Esophagus squamous epithelium (tissue), 5 donors: ENCODE measurements at regions not wholly inside any gene's neighbourhood (a gene's known extent, or its start where the extent isn't known, plus 50 kb on each side); places are given as distances from the start of the nearest gene placed in this dataset.

Experiments
- DNase-seq: peaks from one replicate; lab custom pipeline; 2025; lab: John Stamatoyannopoulos, UW
- H3K27ac ChIP-seq, 4 donors: fragments of 200-600 bp; sonication (generic); one replicate each; pipeline ENCODE4 v1.5.1; 2016 to 2019; ENCODE audit warnings: mild to moderate bottlenecking in 1 of 4
- H3K27me3 ChIP-seq, 4 donors: fragments of 200-600 bp; sonication (generic); 1 replicate in 3 of 4; 2 replicates in 1 of 4; pipeline versions ENCODE4 v1.5.1 to v1.6.0; 2017 to 2021; ENCODE audit warnings: antibody characterized with exemption in 1 of 4
- H3K36me3 ChIP-seq, 3 donors: fragments of 200-600 bp; sonication (generic); one replicate each; pipeline ENCODE4 v1.5.1; 2016 to 2019
- H3K4me1 ChIP-seq, 3 donors: fragments of 200-600 bp; sonication (generic); one replicate each; pipeline ENCODE4 v1.5.1; 2017 to 2019
- H3K4me3 ChIP-seq, 4 donors: fragments of 200-600 bp; sonication (generic); 1 replicate in 3 of 4; 2 replicates in 1 of 4; pipeline ENCODE4 v1.5.1; 2016 to 2019; ENCODE audit warnings: mild to moderate bottlenecking in 2 of 4, moderate library complexity in 1 of 4
- H3K9me3 ChIP-seq, 3 donors: fragments of 200-600 bp; sonication (generic); one replicate each; pipeline ENCODE4 v1.5.1; 2016 to 2019
- POLR2A ChIP-seq, 4 donors: fragments of 450-650 bp; IDR thresholded peaks; one replicate each; pipeline ENCODE4 v1.6.1; 2017; ENCODE audit warnings: antibody characterized with exemption in 4 of 4, mild to moderate bottlenecking in 4 of 4, moderate library complexity in 3 of 4
- WGBS, 2 donors: methylation state at CpG; one replicate each; pipeline ENCODE4 v1.1.5; 2018; 5-methylcytosine and 5-hydroxymethylcytosine counted together
- intact Hi-C: fragments of 100-400 bp; cut with DNase I; formaldehyde crosslinking; loops from one replicate; pipeline ENCODE4 v1.15.0; 2022
- TF ChIP-seq, protein P1 (sequence below), 6 experiments: fragments of 450-650 bp in 4 of 6; fragments of 200-600 bp in 2 of 6; sonication (generic) in 2 of 6; IDR thresholded peaks; one replicate each; pipeline ENCODE4 v1.5.1; 2016 to 2019; ENCODE audit warnings: antibody characterized with exemption in 6 of 6, mild to moderate bottlenecking in 4 of 6, moderate library complexity in 4 of 6
- donor health status: DM: yes; HTN: yes; CAD: no.

DNA sequence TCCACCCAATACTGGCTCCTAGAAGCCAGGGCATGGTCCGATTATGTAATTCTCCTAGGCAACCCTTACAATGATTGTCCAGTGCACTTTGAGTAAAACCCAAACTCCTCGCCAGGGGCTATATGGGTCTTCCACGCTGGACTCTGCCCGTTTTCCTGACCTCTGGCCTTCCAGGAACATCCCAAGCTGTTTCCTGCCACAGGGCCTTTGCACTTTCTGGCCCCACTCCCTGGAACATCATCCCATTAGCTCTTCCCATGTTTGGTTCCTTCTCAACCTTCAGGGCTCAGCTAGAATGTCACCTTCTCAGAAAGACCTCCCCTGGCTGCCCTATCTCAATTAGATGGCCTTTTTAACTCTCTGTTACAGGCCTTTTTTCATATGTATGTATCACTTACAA, 85.4 kb downstream of the IRF2BPL start:
- peaks cover 18 to 40% (median 23%) of the 10 kb centered on the region in 3 donors for H3K4me1 ChIP-seq
- 89 to 92% methylated on average over 4 of the region's 4 CpGs for WGBS, 2 donors
- no peaks in the 10 kb centered on the region for H3K36me3 ChIP-seq
- no peak for TF ChIP-seq POLR2A (IDR thresholded peaks at IDR 0.05)
- TF ChIP-seq, protein P1, sequence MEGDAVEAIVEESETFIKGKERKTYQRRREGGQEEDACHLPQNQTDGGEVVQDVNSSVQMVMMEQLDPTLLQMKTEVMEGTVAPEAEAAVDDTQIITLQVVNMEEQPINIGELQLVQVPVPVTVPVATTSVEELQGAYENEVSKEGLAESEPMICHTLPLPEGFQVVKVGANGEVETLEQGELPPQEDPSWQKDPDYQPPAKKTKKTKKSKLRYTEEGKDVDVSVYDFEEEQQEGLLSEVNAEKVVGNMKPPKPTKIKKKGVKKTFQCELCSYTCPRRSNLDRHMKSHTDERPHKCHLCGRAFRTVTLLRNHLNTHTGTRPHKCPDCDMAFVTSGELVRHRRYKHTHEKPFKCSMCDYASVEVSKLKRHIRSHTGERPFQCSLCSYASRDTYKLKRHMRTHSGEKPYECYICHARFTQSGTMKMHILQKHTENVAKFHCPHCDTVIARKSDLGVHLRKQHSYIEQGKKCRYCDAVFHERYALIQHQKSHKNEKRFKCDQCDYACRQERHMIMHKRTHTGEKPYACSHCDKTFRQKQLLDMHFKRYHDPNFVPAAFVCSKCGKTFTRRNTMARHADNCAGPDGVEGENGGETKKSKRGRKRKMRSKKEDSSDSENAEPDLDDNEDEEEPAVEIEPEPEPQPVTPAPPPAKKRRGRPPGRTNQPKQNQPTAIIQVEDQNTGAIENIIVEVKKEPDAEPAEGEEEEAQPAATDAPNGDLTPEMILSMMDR (IDR thresholded peaks at IDR 0.05) = no peak
- H3K4me3 ChIP-seq = no peak overlapping the region
- DNase-seq = no peak
- intact Hi-C loops = no loop called here
- H3K27ac ChIP-seq = no peak overlapping the region
- H3K27me3 ChIP-seq = no peaks in the 10 kb centered on the region
- no peaks in the 10 kb centered on the region for H3K9me3 ChIP-seq

DNA sequence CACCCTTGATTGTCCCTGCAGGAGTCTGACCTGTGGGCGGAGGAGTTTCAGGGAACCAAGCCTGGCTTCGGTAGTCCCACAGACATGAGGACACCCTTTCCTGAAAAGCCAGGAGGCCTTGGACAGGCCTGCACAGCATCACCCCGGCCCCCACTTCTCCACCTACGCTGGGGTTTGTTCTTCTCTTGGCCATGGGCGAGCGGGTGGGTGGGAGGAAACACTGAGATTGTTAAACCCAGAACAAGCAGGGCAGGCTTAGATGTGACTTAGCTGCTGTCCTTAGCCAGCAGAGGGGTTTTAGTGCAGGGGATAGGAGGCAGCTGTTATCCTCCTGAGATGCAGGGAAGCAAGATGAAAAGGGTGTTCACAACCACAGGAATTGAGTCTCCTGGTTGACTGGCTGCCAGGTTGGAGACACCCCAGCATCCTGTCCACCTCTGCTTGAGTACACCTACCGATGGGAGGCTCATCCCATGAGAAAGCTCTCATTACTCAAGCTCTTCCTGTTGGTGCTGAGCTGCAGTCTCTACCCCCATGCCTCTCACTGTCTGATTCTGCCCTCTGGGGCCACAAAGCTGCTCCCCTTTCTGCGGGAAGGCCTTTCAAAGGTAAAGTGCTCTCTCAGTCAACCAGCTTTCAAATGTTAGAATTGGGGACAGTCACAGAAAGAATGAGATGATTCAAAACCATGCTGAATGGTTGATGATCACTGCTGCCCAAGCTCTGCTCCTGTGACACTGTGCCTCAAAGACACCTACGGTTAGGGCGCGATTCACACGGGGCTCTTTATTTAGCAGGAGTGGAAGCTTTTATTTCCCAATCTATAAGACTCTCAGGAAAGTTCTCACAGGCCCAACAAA, 86.3 kb downstream of the IRF2BPL start:
- TF ChIP-seq, protein P1 (IDR thresholded peaks at IDR 0.05) = no peak
- TF ChIP-seq POLR2A (IDR thresholded peaks at IDR 0.05) = no peak
- no peak overlapping the region for H3K27ac ChIP-seq
- no peaks in the 10 kb centered on the region for H3K27me3 ChIP-seq
- H3K4me3 ChIP-seq = no peak overlapping the region
- H3K4me1 ChIP-seq = peaks cover 9 to 40% (median 23%) of the 10 kb centered on the region in 3 donors
- no peaks in the 10 kb centered on the region for H3K9me3 ChIP-seq
- intact Hi-C loops = no loop called here
- DNase-seq = no peak
- WGBS, 2 donors = 49 to 66% methylated on average over 5 to 12 of the region's 12 CpGs
- H3K36me3 ChIP-seq = no peaks in the 10 kb centered on the region

DNA sequence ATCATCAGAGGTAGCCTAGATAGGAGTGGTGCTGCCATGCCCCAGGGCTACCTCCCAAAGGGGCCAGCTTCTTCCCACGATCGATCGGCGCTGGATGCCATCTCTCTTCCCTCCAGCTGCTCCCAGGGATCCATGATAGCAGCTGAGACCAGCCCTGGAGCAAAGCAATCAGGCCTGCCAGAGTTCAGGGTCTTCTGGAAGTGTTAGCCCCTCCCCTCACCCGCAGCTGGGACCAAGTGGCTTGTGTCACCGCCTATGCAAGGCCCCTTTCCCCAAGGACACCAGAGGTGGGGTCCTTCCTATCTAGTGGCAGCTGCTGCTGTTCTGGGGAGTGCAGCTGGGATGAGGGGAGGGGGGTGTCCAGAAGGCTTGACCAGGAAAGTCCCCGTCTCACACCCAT, 87.0 kb downstream of the IRF2BPL start:
- Histone ChIP-seq H3K36me3 (no peaks in the 10 kb centered on the region), H3K9me3 (no peaks in the 10 kb centered on the region), H3K27ac (no peak overlapping the region), H3K4me1 (peaks cover 5 to 40% (median 23%) of the 10 kb centered on the region in 3 donors), H3K27me3 (no peaks in the 10 kb centered on the region), H3K4me3 (no peak overlapping the region)
- WGBS, 2 donors = 91 to 93% methylated on average over 4 to 6 of the region's 7 CpGs
- DNase-seq = no peak
- intact Hi-C loops = no loop called here
- TF ChIP-seq, protein P1 (IDR thresholded peaks at IDR 0.05) = no peak
- TF ChIP-seq POLR2A (IDR thresholded peaks at IDR 0.05) = no peak

DNA sequence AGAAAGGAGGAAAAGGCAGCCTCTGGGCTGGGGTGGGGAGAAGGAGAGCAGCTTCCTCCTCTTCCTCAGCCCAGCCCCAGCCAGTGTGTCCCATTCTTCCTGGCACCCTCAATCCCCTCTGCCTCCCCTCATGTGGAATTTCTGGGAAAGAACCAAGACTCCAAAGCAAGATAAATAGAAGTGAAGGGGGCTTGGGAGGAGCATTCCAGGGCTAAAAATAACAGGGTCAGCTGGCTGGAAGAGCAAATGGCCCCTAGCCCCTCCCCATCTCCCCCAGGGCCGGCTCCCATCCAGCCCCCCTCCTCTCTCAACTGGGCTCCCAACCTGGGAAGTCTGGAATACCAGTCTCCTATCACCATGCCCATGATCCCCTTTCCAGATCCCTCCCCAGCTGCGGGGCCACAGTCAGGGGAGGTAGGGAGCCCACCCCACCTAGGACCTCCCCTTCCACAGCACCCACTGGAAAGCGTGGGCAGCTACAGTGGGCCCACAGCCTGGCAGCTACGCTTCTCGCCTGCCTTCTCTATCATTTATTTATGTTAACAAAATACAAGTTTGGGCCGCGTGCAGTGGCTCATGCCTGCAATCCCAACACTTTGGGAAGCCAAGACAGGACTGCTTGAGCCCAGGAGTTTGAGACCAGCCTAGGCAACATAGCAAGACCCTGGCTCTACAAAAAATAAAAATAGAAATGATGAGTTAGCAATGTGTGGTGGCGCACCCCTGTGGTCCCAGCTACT, 88.3 kb downstream of the IRF2BPL start:
- Histone ChIP-seq H3K4me1 (peaks cover 4 to 41% (median 22%) of the 10 kb centered on the region in 3 donors), H3K27me3 (no peaks in the 10 kb centered on the region), H3K27ac (peak overlapping the region in 3 of 4 donors; percentile 7 to 18 (median 17)), H3K4me3 (no peak overlapping the region), H3K36me3 (no peaks in the 10 kb centered on the region), H3K9me3 (no peaks in the 10 kb centered on the region)
- no peak for DNase-seq
- intact Hi-C loops = no loop called here
- TF ChIP-seq, protein P1 (IDR thresholded peaks at IDR 0.05) = no peak
- TF ChIP-seq POLR2A (IDR thresholded peaks at IDR 0.05) = no peak
- WGBS, 2 donors = 78 to 79% methylated on average over 4 to 7 of the region's 8 CpGs
